Karpas-422 (cell line): ENCODE measurements at regions not wholly inside any gene's neighbourhood (a gene's known extent, or its start where the extent isn't known, plus 50 kb on each side); places are given as distances from the start of the nearest gene placed in this dataset.
A peak's percentile ranks its signal among the peaks of the same experiment; 100 is the strongest.

ENCODE experiments used
- DNase-seq: peaks from one replicate; pipeline ENCODE4 v3.0.0-alpha.2; 2015
- H2AFZ ChIP-seq: fragments of 200-600 bp; sonication (generic); 2 replicates; pipeline ENCODE4 v1.6.1; 2014; ENCODE audit warnings: antibody characterized with exemption, low read length, mixed read lengths
- H3K27ac ChIP-seq: fragments of 200-600 bp; sonication (generic); 2 replicates; pipeline ENCODE4 v1.5.1; 2014; ENCODE audit warnings: mild to moderate bottlenecking, low read length, moderate library complexity
- H3K27me3 ChIP-seq: fragments of 200-600 bp; sonication (generic); 2 replicates; pipeline ENCODE4 v1.6.1; 2014; ENCODE audit warnings: low read length, mixed read lengths
- H3K36me3 ChIP-seq: fragments of 200-600 bp; sonication (generic); 2 replicates; pipeline ENCODE4 v1.6.1; 2014; ENCODE audit warnings: low read length, mixed read lengths; ENCODE audit not compliant: insufficient read depth
- H3K4me1 ChIP-seq: fragments of 200-600 bp; sonication (generic); 2 replicates; pipeline ENCODE4 v1.6.1; 2014; ENCODE audit warnings: mild to moderate bottlenecking, low read length, mixed read lengths
- H3K4me2 ChIP-seq: fragments of 200-600 bp; sonication (generic); 2 replicates; pipeline ENCODE4 v1.6.1; 2014; ENCODE audit warnings: low read length, low read depth, mild to moderate bottlenecking; ENCODE audit not compliant: poor library complexity, severe bottlenecking
- H3K4me3 ChIP-seq: fragments of 200-600 bp; sonication (generic); 2 replicates; pipeline ENCODE4 v1.5.1; 2014; ENCODE audit warnings: mild to moderate bottlenecking, antibody characterized with exemption, low read length, mixed read lengths
- H3K79me2 ChIP-seq: fragments of 200-600 bp; sonication (generic); 2 replicates; pipeline ENCODE4 v1.6.1; 2014; ENCODE audit warnings: mild to moderate bottlenecking, low read length, mixed read lengths
- H3K9ac ChIP-seq: fragments of 200-600 bp; sonication (generic); 2 replicates; pipeline ENCODE4 v1.6.0; 2014; ENCODE audit warnings: low read length
- H3K9me2 ChIP-seq: fragments of 200-600 bp; sonication (generic), shearing (Covaris generic); replicated peaks from 2 replicates; pipeline ENCODE4 v1.6.0; 2014; ENCODE audit warnings: mild to moderate bottlenecking, low read length, moderate library complexity; ENCODE audit not compliant: insufficient read depth
- H3K9me3 ChIP-seq: fragments of 300-700, 200-600 bp; sonication (generic); 2 replicates; pipeline ENCODE4 v1.6.1; 2014; ENCODE audit warnings: low read length, mixed read lengths
- H4K20me1 ChIP-seq: fragments of 200-600 bp; sonication (generic); 2 replicates; pipeline ENCODE4 v1.6.1; 2014; ENCODE audit warnings: mild to moderate bottlenecking, antibody characterized with exemption, low read length, low read depth; ENCODE audit not compliant: insufficient read depth

DNA sequence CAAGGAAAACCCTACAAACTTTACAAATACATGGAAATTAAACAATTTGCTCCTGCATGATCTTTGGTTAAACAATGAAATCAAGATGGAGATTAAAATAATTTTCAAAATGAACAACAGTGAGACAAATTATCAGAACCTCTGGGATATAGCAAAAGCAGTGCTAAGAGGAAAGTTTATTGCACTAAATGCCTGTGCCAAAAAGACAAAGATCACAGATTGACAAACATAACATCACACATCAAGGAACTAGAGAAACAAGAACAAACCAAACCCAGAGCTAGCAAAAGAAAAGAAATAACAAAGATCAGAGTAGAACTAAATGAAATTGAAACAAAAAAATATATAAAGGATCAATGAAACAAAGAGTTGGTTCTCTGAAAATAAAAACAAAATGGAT lies 95.2 kb upstream of the FBXO11 start:
- DNase-seq = no peak
- no peaks in the 10 kb centered on the region for H4K20me1 ChIP-seq
- H3K9ac ChIP-seq = no peak overlapping the region
- H2AFZ ChIP-seq = no peak overlapping the region
- no peaks in the 10 kb centered on the region for H3K4me1 ChIP-seq
- no peaks in the 10 kb centered on the region for H3K9me2 ChIP-seq
- no peak overlapping the region for H3K4me3 ChIP-seq
- H3K4me2 ChIP-seq = no peak overlapping the region
- H3K9me3 ChIP-seq = 0 out of 2 replicates have a peak, but pooled peaks cover 4% of the 10 kb centered on the region
- H3K27me3 ChIP-seq = no peaks in the 10 kb centered on the region
- H3K36me3 ChIP-seq = no peaks in the 10 kb centered on the region
- H3K27ac ChIP-seq = no peak overlapping the region
- no peaks in the 10 kb centered on the region for H3K79me2 ChIP-seq

DNA sequence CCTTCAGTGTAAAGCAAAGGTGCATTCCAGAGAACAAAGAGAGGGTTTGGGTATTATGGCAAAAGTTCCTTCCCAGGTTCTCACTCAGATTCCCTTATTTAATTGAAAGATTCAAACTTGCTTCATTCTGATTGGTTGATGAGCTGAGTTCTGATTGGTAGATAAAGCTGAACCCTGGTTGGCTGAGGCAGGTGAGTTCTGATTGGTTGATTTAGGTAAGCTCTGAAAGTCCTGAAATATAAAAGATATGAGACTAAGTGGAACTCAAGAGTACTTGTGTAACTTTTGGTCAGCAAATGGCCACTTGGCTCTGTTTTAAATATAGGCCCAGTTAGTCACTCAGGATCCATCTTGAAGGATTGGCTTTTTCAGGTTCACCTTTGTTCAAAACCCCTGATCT lies 99.8 kb upstream of the FBXO11 start:
- Histone ChIP-seq H2AFZ (no peak overlapping the region), H3K4me2 (no peak overlapping the region), H4K20me1 (no peaks in the 10 kb centered on the region), H3K27ac (no peak overlapping the region), H3K79me2 (no peaks in the 10 kb centered on the region), H3K9me3 (0 out of 2 replicates have a peak, but pooled peaks cover 4% of the 10 kb centered on the region), H3K9me2 (no peaks in the 10 kb centered on the region), H3K36me3 (no peaks in the 10 kb centered on the region), H3K4me3 (no peak overlapping the region), H3K4me1 (no peaks in the 10 kb centered on the region), H3K9ac (no peak overlapping the region), H3K27me3 (no peaks in the 10 kb centered on the region)
- DNase-seq = peak; percentile 44

DNA sequence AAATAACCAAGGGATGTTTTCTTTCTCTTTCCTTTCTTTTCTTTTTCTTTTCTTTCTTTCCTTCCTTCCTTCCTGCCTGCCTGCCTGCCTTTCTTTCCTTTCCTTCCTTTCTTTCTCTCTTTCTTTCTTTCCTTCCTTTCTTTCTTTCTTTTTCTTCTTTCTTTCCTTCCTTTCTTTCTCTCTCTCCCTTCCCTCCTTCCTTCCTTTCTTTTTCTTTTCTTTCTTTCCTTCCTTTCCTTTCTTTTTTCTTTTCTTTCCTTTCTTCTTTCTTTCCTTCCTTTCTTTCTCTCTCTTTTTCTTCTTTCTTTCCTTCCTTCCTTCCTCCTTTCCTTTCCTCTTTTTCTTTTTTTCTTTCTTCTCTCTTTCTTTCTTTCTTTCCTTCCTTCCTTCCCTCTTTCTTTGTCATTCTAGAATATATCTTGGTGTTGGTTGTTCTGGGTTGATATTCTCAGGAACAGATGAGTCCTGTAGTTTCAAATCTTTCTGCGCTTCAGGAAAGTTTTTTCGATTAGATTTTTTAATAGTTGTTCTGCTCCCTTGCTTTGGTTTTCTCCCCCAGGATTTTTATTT lies 101.5 kb upstream of the FBXO11 start:
- 0 out of 2 replicates have a peak, but pooled peaks cover 4% of the 10 kb centered on the region for H3K9me3 ChIP-seq
- no peaks in the 10 kb centered on the region for H3K36me3 ChIP-seq
- H3K4me3 ChIP-seq = no peak overlapping the region
- no peaks in the 10 kb centered on the region for H4K20me1 ChIP-seq
- no peaks in the 10 kb centered on the region for H3K4me1 ChIP-seq
- H3K4me2 ChIP-seq = no peak overlapping the region
- H3K9ac ChIP-seq = no peak overlapping the region
- no peak overlapping the region for H2AFZ ChIP-seq
- H3K27me3 ChIP-seq = no peaks in the 10 kb centered on the region
- H3K9me2 ChIP-seq = no peaks in the 10 kb centered on the region
- H3K79me2 ChIP-seq = no peaks in the 10 kb centered on the region
- H3K27ac ChIP-seq = no peak overlapping the region
- DNase-seq = no peak

DNA sequence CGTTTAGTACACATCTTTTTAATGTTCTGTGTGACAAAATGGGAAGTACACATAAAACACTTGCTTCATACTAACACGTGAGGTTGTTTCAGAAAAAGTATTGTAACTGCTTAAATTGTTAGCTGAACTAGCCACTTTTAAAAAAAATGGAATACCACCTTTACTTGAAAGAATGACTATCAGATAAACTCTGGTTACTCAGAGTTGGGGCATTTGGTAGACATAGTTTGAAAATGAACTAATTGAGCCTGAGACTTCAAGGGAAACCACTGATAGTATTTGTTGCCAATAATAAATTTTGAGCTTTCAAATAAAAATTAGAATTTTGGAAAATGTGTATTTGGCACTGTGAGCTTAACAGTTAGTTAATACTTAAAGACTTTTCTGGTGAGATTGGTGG lies 103.0 kb upstream of the FBXO11 start:
- H3K4me3 ChIP-seq = no peak overlapping the region
- no peak overlapping the region for H3K27ac ChIP-seq
- no peaks in the 10 kb centered on the region for H3K4me1 ChIP-seq
- no peaks in the 10 kb centered on the region for H4K20me1 ChIP-seq
- peak; percentile 34 for DNase-seq
- no peak overlapping the region; the same call in 1 of the 2 replicates for H2AFZ ChIP-seq
- no peak overlapping the region for H3K9ac ChIP-seq
- H3K79me2 ChIP-seq = no peaks in the 10 kb centered on the region
- H3K4me2 ChIP-seq = no peak overlapping the region
- no peaks in the 10 kb centered on the region for H3K9me2 ChIP-seq
- H3K36me3 ChIP-seq = no peaks in the 10 kb centered on the region
- H3K27me3 ChIP-seq = no peaks in the 10 kb centered on the region
- 0 out of 2 replicates have a peak, but pooled peaks cover 4% of the 10 kb centered on the region for H3K9me3 ChIP-seq

DNA sequence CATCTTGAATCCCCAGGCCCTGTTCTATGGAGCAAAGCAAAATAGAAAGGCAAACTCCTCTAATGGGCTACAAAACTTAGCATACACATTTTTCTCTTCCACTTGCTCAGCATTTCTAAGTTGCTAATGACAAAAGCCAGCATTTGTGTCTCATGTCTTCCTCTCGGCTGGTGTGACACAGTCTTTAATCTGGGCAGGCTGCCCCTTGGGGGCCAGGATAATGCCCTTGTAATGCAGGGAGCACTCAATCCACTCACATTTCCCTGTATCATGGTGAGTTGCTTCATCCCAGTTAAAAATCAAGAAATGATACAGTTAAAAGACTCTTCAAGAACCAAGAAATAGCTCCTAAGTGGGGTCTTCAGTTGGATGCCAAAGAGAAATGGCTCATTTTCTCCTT lies 109.1 kb upstream of the FBXO11 start:
- no peak overlapping the region for H3K4me2 ChIP-seq
- peak; percentile 31 for DNase-seq
- no peak overlapping the region for H3K9ac ChIP-seq

DNA sequence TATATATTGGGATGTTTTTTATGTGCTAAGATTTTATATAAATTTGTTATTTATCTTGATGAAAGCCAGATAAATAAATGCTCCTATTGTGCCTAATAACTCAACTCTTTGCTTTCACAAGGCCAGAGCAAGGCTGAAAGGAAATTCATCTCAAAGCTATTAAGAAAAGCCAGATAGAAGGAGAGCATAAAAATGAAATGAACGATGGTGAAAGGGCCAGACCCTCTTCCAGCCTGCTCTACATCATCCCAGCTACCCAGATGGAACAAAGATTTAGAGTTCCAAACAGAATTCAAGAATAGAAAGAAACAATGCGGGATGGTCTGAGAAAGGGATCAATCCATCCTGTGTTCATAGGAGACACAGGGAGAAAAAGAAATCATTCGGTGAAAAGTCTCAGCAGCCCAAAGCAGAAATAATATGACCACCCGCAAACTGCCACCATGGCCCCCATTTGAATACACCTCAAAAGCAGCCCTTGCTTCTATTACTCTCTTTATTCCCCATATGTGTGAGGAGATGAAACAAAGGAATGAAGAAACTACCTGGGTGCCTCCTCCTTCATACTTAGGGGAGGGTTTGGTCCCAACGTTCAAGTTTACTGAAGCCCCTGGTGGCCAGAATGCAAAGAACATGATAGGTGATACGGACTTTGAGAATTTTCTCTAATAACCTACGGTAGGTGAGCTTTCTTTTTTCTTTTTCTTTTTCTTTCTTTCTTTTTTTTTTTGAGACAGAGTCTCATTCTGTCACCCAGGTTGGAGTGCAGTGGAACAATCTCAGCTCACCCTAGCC lies 110.1 kb upstream of the FBXO11 start:
- Histone ChIP-seq H3K9ac (no peak overlapping the region), H2AFZ (no peak overlapping the region), H3K4me2 (no peak overlapping the region), H3K9me3 (no peaks in the 10 kb centered on the region), H3K27me3 (no peaks in the 10 kb centered on the region; the same call in 1 of the 2 replicates), H3K9me2 (no peaks in the 10 kb centered on the region), H3K4me1 (no peaks in the 10 kb centered on the region), H3K4me3 (no peak overlapping the region), H4K20me1 (no peaks in the 10 kb centered on the region), H3K36me3 (no peaks in the 10 kb centered on the region), H3K79me2 (no peaks in the 10 kb centered on the region), H3K27ac (no peak overlapping the region)
- peak; percentile 73 for DNase-seq

More for the DNA sequence above, 109.1 kb upstream of the FBXO11 start:
- H3K9me3 ChIP-seq = no peaks in the 10 kb centered on the region
- H3K27me3 ChIP-seq = no peaks in the 10 kb centered on the region; the same call in 1 of the 2 replicates
- no peaks in the 10 kb centered on the region for H3K36me3 ChIP-seq
- H3K79me2 ChIP-seq = no peaks in the 10 kb centered on the region
- H4K20me1 ChIP-seq = no peaks in the 10 kb centered on the region
- no peaks in the 10 kb centered on the region for H3K4me1 ChIP-seq
- no peak overlapping the region for H3K4me3 ChIP-seq
- H3K9me2 ChIP-seq = no peaks in the 10 kb centered on the region
- H2AFZ ChIP-seq = no peak overlapping the region
- H3K27ac ChIP-seq = no peak overlapping the region

DNA sequence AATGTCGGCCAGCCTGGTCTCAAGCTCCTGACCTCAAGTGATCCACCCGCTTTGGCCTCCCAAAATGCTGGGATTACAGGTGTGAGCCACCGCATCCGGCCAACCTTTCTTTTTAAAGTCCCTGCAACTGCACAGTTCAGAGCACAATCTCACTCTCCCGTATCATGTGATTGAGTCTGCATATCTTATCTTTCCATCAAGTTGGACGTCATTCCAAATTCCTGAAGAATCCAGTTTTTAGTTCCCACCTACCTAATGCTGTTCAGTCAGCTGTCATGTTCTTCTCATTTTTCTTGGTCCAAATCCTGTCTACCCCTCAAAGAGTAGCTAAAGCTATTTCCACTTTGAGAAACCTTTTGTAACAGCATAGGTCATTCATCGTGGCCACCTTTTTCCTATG lies 110.8 kb upstream of the FBXO11 start:
- Histone ChIP-seq H4K20me1 (no peaks in the 10 kb centered on the region), H3K9ac (no peak overlapping the region), H3K79me2 (no peaks in the 10 kb centered on the region), H2AFZ (no peak overlapping the region), H3K27ac (no peak overlapping the region), H3K27me3 (no peaks in the 10 kb centered on the region; the same call in 1 of the 2 replicates), H3K4me2 (no peak overlapping the region), H3K36me3 (no peaks in the 10 kb centered on the region), H3K9me2 (no peaks in the 10 kb centered on the region), H3K4me1 (no peaks in the 10 kb centered on the region), H3K9me3 (no peaks in the 10 kb centered on the region), H3K4me3 (no peak overlapping the region)
- DNase-seq = peak; percentile 11

DNA sequence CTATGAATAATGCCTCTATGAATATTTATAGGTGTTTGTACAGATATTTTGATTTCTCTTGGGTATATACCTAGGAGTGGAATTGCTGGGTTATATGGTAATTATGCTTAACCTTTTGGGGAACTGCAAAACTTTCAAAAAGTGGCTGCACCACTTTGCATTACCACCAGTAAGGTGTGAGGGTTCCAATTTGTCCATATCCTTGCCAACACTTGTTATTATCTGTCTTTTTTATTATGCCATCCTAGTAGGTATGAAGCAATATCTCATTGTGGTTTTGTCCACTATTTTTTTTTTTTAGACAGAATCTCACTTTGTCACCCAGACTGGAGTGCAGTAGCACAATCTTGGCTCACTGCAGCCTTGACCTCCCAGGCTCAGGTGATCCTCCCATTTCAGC lies 112.2 kb upstream of the FBXO11 start:
- no peaks in the 10 kb centered on the region for H3K79me2 ChIP-seq
- no peaks in the 10 kb centered on the region for H4K20me1 ChIP-seq
- no peak overlapping the region for H3K4me2 ChIP-seq
- no peak overlapping the region for H3K9ac ChIP-seq
- no peaks in the 10 kb centered on the region for H3K9me3 ChIP-seq
- no peaks in the 10 kb centered on the region; the same call in 1 of the 2 replicates for H3K27me3 ChIP-seq
- H3K36me3 ChIP-seq = no peaks in the 10 kb centered on the region
- peaks cover under 1% of the 10 kb centered on the region; the same call in 1 of the 2 replicates for H3K4me1 ChIP-seq
- H2AFZ ChIP-seq = no peak overlapping the region
- H3K9me2 ChIP-seq = no peaks in the 10 kb centered on the region
- H3K4me3 ChIP-seq = no peak overlapping the region
- DNase-seq = peak; percentile 25
- no peak overlapping the region for H3K27ac ChIP-seq
